Uterus (tissue), 3 donors: ENCODE measurements at regions not wholly inside any gene's neighbourhood (a gene's known extent, or its start where the extent isn't known, plus 50 kb on each side); places are given as distances from the start of the nearest gene placed in this dataset.
"Not testable (repeated sequence)": the region's sequence is repeated elsewhere in the genome, so short reads cannot be mapped to it uniquely, and the experiment has no call there.

Experiments used
- DNase-seq, 2 donors: peaks; one replicate each; pipeline ENCODE4 v3.0.0-alpha.2; 2019 to 2020
- H3K27ac ChIP-seq, 2 donors: fragments of 200-600 bp; sonication (generic); 1 replicate in 1 of 2; 2 replicates in 1 of 2; pipeline ENCODE4 v1.5.1; 2016 to 2018
- H3K27me3 ChIP-seq, 2 donors: fragments of 200-600 bp; sonication (generic); one replicate each; pipeline ENCODE4 v1.5.1; 2018 to 2019; ENCODE audit warnings: control low read depth in 1 of 2
- H3K36me3 ChIP-seq, 2 donors: fragments of 200-600 bp; sonication (generic); one replicate each; pipeline ENCODE4 v1.5.1; 2019; ENCODE audit warnings: control low read depth in 1 of 2
- H3K4me1 ChIP-seq, 2 donors: fragments of 200-600 bp; sonication (generic); one replicate each; pipeline ENCODE4 v1.5.1; 2018 to 2019; ENCODE audit warnings: control low read depth in 1 of 2
- H3K4me3 ChIP-seq, 2 donors: fragments of 200-600 bp; sonication (generic); 1 replicate in 1 of 2; 2 replicates in 1 of 2; pipeline ENCODE4 v1.5.1; 2018 to 2019; ENCODE audit warnings: mild to moderate bottlenecking in 1 of 2
- H3K9me3 ChIP-seq, 2 donors: fragments of 200-600 bp; sonication (generic); one replicate each; pipeline ENCODE4 v1.5.1; 2019; ENCODE audit warnings: control low read depth in 1 of 2
- POLR2A ChIP-seq, 2 donors: fragments of 450-650 bp; IDR thresholded peaks; one replicate each; pipeline ENCODE4 v1.6.1; 2016; ENCODE audit warnings: antibody characterized with exemption in 2 of 2, mild to moderate bottlenecking in 1 of 2, moderate library complexity in 1 of 2
- intact Hi-C: fragments of 100-400 bp; cut with DNase I; formaldehyde crosslinking; loops from one replicate; pipeline ENCODE4 v1.15.1; 2023; ENCODE audit warnings: low total_unique reads
- TF ChIP-seq, protein P1 (sequence below), 4 experiments: fragments of 200-600 bp in 2 of 4; fragments of 450-650 bp in 2 of 4; sonication (generic) in 2 of 4; IDR thresholded peaks; one replicate each; pipeline ENCODE4 v1.5.1; 2016 to 2019; ENCODE audit warnings: antibody characterized with exemption in 4 of 4, mild to moderate bottlenecking in 2 of 4, moderate library complexity in 1 of 4
- donor health status: DM: yes; HTN: yes; CAD: no.

DNA sequence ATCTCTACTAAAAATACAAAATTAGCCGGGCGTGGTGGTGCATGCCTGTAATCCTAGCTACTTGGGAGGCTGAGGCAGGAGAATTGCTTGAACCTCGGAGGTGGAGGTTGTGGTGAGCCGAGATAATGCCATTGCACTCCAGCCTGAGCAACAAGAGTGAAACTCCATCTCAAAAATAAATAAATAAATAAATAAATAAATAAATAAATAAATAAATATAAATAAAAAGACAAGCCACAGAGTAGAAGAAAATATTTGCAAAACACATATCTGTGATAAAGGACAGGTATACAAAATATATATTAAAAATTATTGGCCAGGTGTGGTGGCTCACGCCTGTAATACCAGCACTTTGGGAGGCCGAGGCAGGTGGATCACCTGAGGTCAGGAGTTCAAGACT lies 96.0 kb downstream of the MRPL57 start:
- not testable (repeated sequence) for H3K27ac ChIP-seq, H3K9me3 ChIP-seq, DNase-seq

GRCh38 chr13:21274457-21274856 lies 98.0 kb downstream of the MRPL57 start:
- intact Hi-C loops, H3K27ac ChIP-seq, H3K36me3 ChIP-seq, DNase-seq, H3K4me1 ChIP-seq, H3K27me3 ChIP-seq, H3K4me3 ChIP-seq, H3K9me3 ChIP-seq: not testable (repeated sequence)

More for the DNA sequence above, 96.0 kb downstream of the MRPL57 start:
- H3K36me3 ChIP-seq, intact Hi-C loops, H3K27me3 ChIP-seq, H3K4me1 ChIP-seq, H3K4me3 ChIP-seq: not testable (repeated sequence)

- Histone ChIP-seq H3K36me3 (no peaks in the 10 kb centered on the region), H3K4me1 (no peaks in the 10 kb centered on the region), H3K27me3 (no peaks in the 10 kb centered on the region), H3K4me3 (no peak overlapping the region), H3K9me3 (no peaks in the 10 kb centered on the region), H3K27ac (no peak overlapping the region)
- intact Hi-C loops, result no loop called here
- no peak for DNase-seq
- TF ChIP-seq, protein P1, sequence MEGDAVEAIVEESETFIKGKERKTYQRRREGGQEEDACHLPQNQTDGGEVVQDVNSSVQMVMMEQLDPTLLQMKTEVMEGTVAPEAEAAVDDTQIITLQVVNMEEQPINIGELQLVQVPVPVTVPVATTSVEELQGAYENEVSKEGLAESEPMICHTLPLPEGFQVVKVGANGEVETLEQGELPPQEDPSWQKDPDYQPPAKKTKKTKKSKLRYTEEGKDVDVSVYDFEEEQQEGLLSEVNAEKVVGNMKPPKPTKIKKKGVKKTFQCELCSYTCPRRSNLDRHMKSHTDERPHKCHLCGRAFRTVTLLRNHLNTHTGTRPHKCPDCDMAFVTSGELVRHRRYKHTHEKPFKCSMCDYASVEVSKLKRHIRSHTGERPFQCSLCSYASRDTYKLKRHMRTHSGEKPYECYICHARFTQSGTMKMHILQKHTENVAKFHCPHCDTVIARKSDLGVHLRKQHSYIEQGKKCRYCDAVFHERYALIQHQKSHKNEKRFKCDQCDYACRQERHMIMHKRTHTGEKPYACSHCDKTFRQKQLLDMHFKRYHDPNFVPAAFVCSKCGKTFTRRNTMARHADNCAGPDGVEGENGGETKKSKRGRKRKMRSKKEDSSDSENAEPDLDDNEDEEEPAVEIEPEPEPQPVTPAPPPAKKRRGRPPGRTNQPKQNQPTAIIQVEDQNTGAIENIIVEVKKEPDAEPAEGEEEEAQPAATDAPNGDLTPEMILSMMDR (IDR thresholded peaks at IDR 0.05), result no peak
- no peak for TF ChIP-seq POLR2A (IDR thresholded peaks at IDR 0.05)
Measured at GRCh38 chr13:21282065-21282464, 105.6 kb downstream of the MRPL57 start.

DNA sequence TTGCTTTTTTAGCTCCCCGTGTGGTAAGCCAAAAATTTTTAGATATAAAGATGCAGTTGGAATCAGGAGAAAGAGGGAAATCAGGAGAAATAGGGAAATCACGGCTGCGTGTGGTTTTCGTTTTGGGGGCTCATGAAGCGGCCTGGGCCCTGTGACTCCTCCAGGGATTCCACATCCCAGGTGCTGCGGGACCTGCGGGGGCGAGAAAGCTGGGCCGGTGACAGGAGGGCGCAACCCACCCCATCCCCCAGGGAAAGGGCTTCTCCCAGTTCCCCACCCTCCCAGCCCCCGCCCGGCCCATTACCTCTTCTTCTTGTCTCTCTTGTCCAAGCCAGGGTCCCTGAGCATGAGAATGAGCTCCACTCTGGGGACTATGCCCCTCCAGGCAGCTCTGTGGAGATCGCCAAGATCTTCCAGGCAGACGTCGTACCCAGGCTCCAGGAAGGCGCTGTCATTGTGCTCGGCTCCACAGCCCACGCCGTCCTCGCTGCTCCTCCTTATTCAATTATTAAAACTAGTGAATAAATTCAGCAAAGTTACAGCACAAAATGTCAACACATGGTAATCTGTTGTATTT lies 111.0 kb downstream of the MRPL57 start:
- TF ChIP-seq, protein P1 (IDR thresholded peaks at IDR 0.05), result no peak
- no peak for TF ChIP-seq POLR2A (IDR thresholded peaks at IDR 0.05)
- no peaks in the 10 kb centered on the region for H3K4me1 ChIP-seq
- no peaks in the 10 kb centered on the region for H3K27me3 ChIP-seq
- no peaks in the 10 kb centered on the region for H3K9me3 ChIP-seq
- H3K27ac ChIP-seq, result no peak overlapping the region
- no peaks in the 10 kb centered on the region for H3K36me3 ChIP-seq
- H3K4me3 ChIP-seq, result no peak overlapping the region
- DNase-seq, result no peak
- intact Hi-C loops, result no loop called here

GRCh38 chr13:21289475-21289874 lies 113.0 kb downstream of the MRPL57 start:
- intact Hi-C loops, result no loop called here
- Histone ChIP-seq H3K4me3 (no peak overlapping the region), H3K36me3 (no peaks in the 10 kb centered on the region), H3K9me3 (no peaks in the 10 kb centered on the region), H3K4me1 (no peaks in the 10 kb centered on the region), H3K27ac (no peak overlapping the region), H3K27me3 (no peaks in the 10 kb centered on the region)
- TF ChIP-seq, protein P1 (IDR thresholded peaks at IDR 0.05), result no peak
- TF ChIP-seq POLR2A (IDR thresholded peaks at IDR 0.05), result no peak
- DNase-seq, result no peak

GRCh38 chr13:21290442-21291002 lies 114.1 kb downstream of the MRPL57 start:
- not testable (repeated sequence) for H3K9me3 ChIP-seq, DNase-seq, H3K4me1 ChIP-seq, H3K36me3 ChIP-seq, H3K27me3 ChIP-seq, H3K27ac ChIP-seq, H3K4me3 ChIP-seq
- intact Hi-C loops, result loop anchor here (10.0 kb wide), 1 partner anchor 184 kb away; no protein-coding TSS in a partner anchor

DNA sequence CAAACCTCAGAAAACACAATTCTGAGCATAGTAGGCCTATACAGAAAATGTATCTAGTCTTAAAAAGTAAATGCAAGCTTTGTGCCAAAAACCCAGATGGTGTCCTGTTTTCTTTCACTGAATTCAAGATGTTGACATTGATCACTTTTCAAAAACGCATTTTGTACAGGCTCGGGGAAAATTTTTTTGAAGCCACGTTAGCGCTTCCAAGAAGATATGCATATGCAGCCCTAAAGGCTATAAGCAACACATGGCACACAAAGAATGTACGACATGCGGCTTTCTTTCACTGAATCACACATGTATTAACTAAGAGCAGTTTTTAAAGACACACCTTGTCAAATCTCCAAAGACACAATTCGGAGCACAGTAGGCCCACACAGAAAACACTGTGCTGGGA lies 115.4 kb downstream of the MRPL57 start:
- TF ChIP-seq, protein P1 (IDR thresholded peaks at IDR 0.05), result no peak
- TF ChIP-seq POLR2A (IDR thresholded peaks at IDR 0.05), result no peak
- H3K4me1 ChIP-seq, result no peaks in the 10 kb centered on the region
- H3K27ac ChIP-seq, result no peak overlapping the region
- no peaks in the 10 kb centered on the region for H3K27me3 ChIP-seq
- no peaks in the 10 kb centered on the region for H3K36me3 ChIP-seq
- DNase-seq, result no peak
- no peaks in the 10 kb centered on the region for H3K9me3 ChIP-seq
- intact Hi-C loops, result loop anchor here (10.0 kb wide), 1 partner anchor 183 kb away; no protein-coding TSS in a partner anchor
- no peak overlapping the region for H3K4me3 ChIP-seq
